ENCODE measurements at regions not wholly inside any gene's neighbourhood (a gene's known extent, or its start where the extent isn't known, plus 50 kb on each side); places are given as distances from the start of the nearest gene placed in this dataset.

DNA sequence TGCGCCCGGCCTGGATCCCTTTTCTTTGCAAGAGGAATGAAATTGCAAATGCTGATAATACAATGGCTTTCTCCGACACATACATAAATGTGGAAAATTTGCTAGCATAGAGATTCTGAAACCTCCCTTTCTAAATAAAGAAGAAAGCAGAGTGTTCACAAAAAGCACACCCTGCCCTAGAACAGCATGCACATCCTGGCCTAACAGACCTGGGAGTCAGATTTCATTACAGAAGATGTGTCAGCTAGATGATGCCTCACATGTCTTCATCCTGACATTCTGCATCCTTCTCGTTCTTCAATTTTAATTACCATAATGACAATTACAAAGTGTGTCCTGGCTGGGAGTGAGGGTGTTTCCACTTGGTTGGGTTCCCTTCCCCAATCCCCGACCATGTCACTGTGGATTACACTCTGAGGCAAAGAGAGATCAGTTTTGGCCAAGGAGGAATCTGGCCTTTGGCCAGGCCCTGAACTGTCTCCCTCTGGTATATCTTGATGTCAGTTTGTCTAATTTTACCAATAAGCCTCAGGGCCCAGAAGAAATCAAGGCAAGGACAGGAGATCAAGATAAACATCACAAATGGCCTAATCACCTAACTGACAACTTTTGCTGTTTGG is 104.9 kb upstream of the SPATA12 start:
- TF ChIP-seq, protein P1, sequence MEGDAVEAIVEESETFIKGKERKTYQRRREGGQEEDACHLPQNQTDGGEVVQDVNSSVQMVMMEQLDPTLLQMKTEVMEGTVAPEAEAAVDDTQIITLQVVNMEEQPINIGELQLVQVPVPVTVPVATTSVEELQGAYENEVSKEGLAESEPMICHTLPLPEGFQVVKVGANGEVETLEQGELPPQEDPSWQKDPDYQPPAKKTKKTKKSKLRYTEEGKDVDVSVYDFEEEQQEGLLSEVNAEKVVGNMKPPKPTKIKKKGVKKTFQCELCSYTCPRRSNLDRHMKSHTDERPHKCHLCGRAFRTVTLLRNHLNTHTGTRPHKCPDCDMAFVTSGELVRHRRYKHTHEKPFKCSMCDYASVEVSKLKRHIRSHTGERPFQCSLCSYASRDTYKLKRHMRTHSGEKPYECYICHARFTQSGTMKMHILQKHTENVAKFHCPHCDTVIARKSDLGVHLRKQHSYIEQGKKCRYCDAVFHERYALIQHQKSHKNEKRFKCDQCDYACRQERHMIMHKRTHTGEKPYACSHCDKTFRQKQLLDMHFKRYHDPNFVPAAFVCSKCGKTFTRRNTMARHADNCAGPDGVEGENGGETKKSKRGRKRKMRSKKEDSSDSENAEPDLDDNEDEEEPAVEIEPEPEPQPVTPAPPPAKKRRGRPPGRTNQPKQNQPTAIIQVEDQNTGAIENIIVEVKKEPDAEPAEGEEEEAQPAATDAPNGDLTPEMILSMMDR (conservative IDR thresholded peaks at IDR 0.05; ENCODE audit: low read length) = no peak
- TF ChIP-seq EZH2phosphoT487 (IDR thresholded peaks at IDR 0.05; ENCODE audit: borderline replicate concordance) = no peak
